Fibroblast of skin of right biceps (primary cell): ENCODE measurements at regions not wholly inside any gene's neighbourhood (a gene's known extent, or its start where the extent isn't known, plus 50 kb on each side); places are given as distances from the start of the nearest gene placed in this dataset.
"Not testable (repeated sequence)": the region's sequence is repeated elsewhere in the genome, so short reads cannot be mapped to it uniquely, and the experiment has no call there.

Experiments
- DNase-seq: peaks from one replicate; pipeline ENCODE4 v3.0.0-alpha.2; 2013

DNA sequence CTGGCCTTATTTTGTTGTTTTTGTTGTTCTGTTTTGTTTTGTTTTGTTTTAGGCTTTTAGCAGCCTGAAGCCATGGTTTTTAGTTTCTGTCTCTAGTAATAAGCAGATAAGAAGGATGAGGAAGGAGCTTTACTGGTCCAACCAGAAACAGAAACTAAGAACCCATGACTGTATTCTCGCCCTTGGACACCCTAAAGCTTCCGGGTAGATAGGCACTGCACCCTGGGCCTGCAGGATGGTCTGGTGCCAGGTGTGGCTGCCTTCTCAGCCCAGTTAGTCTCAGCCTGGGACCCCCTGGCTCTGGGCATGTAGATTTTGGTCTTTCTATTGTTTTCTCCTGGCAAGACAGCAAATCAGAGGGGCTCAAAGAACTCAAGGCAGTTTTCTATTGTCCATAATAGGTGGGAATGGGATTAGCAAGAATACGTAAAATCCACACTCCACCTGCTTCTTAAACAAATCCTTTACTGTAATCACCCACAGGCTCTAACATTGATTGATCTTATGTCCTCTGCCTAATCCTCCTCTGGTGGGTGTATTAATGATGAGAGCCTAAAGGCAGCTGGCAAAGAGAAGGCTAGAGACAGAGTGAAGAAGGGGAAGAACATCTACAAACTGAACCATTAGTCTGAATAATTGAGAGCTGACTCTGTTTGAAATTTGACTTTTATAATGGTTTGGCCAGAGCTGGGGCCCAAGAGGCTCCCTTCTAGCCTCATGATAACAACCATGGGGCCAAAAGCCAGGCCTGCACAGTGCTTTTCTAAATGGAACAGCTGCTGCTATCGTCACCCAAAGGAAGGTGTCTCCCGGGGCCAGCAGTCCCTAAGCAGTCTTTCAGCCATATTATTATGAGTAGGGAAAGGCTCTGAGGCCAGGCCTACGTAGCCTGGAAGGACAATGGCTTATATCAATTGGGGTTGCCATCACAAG lies 106.8 kb upstream of the ATP1A1 start:
- no peak for DNase-seq

GRCh38 chr1:116266864-116267212 lies 106.2 kb upstream of the ATP1A1 start:
- no peak for DNase-seq

DNA sequence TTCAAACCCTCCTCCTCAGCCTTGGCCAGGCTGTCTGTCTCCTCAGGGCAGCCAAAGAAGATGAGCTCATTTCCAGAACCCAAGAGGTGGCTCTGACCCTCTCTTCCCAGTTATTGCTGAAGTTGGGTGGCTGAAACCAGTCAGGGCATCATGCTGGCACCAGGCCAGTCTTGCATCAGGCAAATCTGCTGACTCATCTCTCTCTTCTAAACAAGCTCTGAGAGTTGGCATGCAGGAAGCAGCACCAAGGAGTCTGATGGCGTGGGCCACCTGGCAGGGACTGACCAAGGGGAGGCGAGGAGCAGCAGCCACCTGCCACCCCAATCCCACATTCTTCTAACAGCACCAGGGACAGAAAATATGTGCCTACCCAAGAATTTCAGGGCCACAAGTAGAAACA lies 104.8 kb upstream of the ATP1A1 start:
- DNase-seq, result no peak

GRCh38 chr1:116270316-116271057 lies 102.6 kb upstream of the ATP1A1 start:
- DNase-seq, result no peak

DNA sequence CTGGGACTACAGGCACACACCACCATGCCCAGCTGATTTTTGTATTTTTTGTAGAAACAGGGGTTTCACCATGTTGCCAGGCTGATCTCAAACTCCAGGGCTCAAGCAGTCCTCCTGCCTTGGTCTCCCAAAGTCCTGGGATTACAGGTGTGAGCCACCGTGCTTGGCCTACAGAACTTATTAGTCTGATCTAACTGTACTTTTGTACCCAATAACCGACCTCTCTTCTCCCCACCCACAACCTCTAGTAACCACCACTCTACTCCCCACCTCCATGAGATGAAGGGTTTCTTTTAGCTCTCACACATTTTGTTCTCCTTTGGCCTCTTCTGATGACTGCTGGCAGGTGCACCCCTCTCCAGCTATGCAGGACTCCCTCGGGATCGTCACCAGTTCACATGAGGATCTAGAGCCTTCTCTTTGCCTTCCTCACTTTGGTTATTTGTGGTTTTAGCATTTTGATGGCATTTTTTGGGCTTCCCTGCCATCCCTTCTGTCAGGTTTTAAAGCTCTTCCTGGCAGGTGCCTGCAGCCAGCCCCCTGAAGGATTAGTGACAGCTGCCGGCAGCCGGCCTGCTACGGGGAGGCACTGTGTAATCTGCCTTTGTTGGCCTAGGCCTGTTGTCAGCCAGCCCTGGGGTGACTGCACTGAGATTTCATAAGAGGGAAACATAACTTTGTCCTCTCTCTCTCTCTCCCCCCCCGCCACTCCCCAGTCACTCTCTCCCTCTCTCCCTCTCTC lies 99.8 kb upstream of the ATP1A1 start:
- DNase-seq, result no peak

DNA sequence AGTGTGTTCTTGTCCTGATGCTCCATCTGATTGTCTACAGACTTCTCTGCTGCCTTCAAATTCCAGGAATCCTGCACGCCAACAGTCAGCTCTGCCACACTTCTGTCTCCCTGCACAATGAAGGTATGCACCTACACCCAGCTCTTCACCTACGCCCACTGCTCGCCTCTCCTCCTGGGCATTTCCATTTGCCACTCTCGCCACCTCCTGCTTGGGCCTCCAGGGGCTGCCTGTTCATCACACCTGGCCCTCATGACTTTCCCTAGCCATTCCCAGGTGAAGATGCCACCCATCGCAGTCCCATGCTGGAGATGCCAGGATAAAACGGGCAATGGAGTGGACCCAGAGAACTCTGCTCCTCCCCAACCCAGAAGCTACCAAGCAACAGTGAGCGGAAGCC lies 96.5 kb upstream of the ATP1A1 start:
- no peak for DNase-seq

- DNase-seq, result no peak
Measured at GRCh38 chr1:116277840-116278540, 95.1 kb upstream of the ATP1A1 start.

DNA sequence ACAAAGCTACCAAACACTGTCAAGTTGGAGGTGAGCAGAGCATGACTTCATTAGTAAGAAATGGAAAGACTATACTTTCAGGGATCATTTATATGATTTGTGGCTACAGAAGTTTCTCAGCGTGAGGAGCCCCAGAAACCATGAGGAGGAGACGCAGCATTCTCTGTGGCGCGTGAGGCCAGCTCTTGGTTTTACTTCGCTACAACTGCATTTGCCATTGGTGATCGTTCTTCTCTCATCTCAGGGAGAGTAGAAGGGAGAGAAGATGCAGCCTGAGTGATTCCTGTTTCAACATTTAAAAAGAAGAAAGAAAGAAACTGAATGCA lies 94.5 kb upstream of the ATP1A1 start:
- DNase-seq, result no peak

DNA sequence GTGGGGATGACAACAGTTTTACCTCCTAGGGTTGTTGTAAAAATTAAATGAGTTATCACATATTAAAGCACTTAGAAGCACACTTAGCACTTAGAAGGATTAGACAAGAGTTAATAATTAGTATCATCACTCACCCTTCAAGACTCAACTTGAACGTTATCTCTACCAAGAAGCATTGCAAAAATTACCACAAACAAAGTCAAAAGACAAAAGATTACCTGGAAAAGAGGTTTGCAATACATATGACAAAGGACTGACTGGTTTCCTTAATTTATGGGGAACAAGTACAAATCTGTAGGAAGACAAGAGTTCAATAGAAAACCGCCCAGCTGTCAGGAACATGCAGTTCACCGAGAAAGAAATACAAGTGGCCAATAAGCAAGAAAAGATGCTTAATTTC lies 93.3 kb upstream of the ATP1A1 start:
- DNase-seq, result no peak

DNA sequence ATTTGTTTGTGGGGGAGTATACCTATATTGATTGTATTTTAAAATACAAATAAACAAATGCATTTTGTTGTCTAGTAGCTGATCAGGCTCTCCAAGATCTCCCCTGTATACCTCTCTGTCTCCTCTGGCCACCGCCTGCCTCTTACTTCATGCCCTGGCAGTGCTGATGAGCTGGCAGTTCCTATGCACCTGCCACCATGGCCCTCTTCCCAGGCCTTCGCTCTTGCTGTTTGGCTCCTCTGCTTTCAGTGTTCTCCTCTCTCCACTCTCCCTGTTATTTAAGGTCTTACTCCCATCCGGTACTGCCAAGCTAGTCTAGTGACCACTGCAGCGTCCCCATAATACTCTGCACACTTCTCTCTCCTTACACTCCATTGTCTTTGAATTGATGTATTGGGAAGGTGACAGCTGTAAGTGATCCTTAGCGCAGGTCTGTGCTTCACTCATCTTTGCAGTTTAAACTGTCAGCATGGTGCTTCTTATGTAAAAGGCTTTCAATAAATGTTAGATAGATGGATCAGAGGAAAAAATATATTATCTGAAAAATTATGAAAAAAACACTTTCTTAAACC lies 88.1 kb upstream of the ATP1A1 start:
- DNase-seq, result no peak

- peak; percentile 52 for DNase-seq
Measured at GRCh38 chr1:116286541-116286971, 86.5 kb upstream of the ATP1A1 start.

DNA sequence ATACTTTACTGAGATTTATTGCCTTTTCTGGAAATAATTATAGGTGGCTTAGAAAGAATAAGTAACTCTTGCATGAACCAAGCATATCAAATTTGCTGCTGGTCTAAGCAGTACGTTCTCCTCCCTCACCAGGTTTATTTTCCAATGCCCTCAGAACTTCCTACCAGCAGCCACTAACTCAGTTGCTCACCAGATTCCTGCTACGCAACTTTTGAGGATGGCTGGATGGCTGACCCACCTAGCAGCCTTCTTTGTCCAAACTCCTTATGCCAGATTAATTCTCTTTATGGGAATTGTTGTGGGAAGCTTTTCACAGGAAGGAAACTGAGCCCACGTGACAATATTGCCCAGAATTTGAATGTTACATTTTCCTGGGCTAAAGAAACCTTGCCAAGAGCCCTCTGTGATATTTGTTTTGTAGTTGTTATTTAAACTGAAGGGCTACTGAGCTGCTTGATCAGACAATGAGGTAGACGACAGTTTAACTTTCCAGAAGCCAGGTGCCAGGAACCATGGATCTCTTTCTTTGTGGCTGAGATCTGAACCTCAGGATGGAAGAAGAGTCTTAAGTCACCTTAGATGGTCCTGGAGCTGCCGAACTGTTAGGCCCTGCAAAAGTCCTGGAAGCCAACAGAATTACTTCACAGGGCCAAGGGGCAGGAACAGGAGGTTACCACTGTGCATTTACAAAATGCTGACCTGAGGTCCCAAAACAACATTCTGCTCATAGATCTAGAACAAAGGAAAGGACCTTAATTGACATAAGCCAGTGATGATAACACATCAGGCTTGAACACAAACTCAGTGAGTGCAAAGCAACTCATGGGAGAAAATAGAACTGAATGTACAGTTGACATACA lies 85.5 kb upstream of the ATP1A1 start:
- DNase-seq, result no peak

- DNase-seq, result no peak
Measured at GRCh38 chr1:116288201-116288598, 84.8 kb upstream of the ATP1A1 start.

- DNase-seq, result no peak
Measured at GRCh38 chr1:116289193-116289592, 83.9 kb upstream of the ATP1A1 start.

GRCh38 chr1:116290085-116290705 lies 82.8 kb upstream of the ATP1A1 start:
- no peak for DNase-seq

GRCh38 chr1:116291024-116291423 lies 82.0 kb upstream of the ATP1A1 start:
- DNase-seq, result no peak

- no peak for DNase-seq
Measured at GRCh38 chr1:116292929-116293725, 79.9 kb upstream of the ATP1A1 start.

DNA sequence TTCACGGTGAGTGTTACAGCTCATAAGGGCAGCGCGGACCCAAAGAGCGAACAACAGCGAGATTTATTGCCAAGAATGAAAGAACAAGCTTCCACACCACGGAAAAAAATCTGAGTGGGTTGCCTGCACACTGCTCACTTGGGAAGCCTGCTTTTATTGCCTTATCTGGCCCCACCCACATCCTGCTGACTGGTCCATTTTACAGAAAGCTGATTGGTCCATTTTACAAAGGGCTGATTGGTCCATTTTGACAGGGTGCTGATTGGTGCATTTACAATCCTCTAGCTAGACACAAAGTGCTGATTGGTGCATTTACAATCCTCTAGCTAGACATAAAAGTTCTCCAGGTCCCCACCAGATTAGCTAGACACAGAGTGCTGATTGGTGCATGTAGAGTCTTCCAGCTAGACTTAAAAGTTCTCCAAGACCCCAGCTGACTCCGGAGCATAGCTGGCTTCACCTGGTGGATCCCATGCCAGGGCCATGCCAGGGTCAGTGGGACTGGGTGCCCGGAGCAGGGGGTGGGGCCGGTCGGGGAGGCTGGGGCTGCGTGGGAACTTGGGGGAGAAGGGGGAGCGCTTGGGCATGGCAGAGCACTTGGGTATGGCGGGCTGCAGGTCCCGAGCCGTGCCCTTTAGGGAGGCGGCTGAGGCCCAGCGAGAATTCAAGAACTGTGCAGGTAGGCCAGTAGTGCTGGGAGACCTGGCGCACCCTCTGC lies 75.4 kb upstream of the ATP1A1 start:
- DNase-seq, result no peak

GRCh38 chr1:116298213-116298579 lies 74.8 kb upstream of the ATP1A1 start:
- not testable (repeated sequence) for DNase-seq

- DNase-seq, result no peak
Measured at GRCh38 chr1:116298746-116299145, 74.3 kb upstream of the ATP1A1 start.
